H9 (cell line): ENCODE measurements at regions not wholly inside any gene's neighbourhood (a gene's known extent, or its start where the extent isn't known, plus 50 kb on each side); places are given as distances from the start of the nearest gene placed in this dataset.

ENCODE experiments used
- DNase-seq: peaks from one replicate; pipeline ENCODE4 v3.0.0-alpha.2; 2017
- H2AFZ ChIP-seq: one replicate; pipeline ENCODE4 v1.6.1; 2013; ENCODE audit warnings: mild to moderate bottlenecking, low read length, control low read depth, moderate library complexity
- H2AK5ac ChIP-seq: 2 replicates; pipeline ENCODE4 v1.6.1; 2013; ENCODE audit warnings: low read length, control low read depth, mixed read lengths; ENCODE audit not compliant: insufficient read length
- H2BK120ac ChIP-seq: one replicate; pipeline ENCODE4 v1.6.1; 2013; ENCODE audit warnings: low read depth, mild to moderate bottlenecking, low read length, control low read depth, inconsistent platforms; ENCODE audit not compliant: poor library complexity, severe bottlenecking
- H2BK12ac ChIP-seq: 2 replicates; pipeline ENCODE4 v1.6.1; 2013; ENCODE audit warnings: low read length, control low read depth, mixed read lengths, low read depth; ENCODE audit not compliant: insufficient read length
- H2BK15ac ChIP-seq: 2 replicates; pipeline ENCODE4 v1.6.1; 2013; ENCODE audit warnings: low read depth, low read length, control low read depth
- H2BK20ac ChIP-seq: one replicate; pipeline ENCODE4 v1.6.1; 2013; ENCODE audit warnings: low read depth, mild to moderate bottlenecking, low read length, control low read depth, inconsistent platforms; ENCODE audit not compliant: poor library complexity, severe bottlenecking
- H2BK5ac ChIP-seq: 2 replicates; pipeline ENCODE4 v1.6.1; 2013; ENCODE audit warnings: low read length, control low read depth, mixed read lengths; ENCODE audit not compliant: insufficient read length
- H3K14ac ChIP-seq: 2 replicates; pipeline ENCODE4 v1.6.1; 2013; ENCODE audit warnings: low read length, control low read depth; ENCODE audit not compliant: insufficient read depth
- H3K18ac ChIP-seq: 2 replicates; pipeline ENCODE4 v1.6.1; 2013; ENCODE audit warnings: low read depth, mild to moderate bottlenecking, mixed read lengths, low read length, control low read depth; ENCODE audit not compliant: insufficient read length
- H3K23ac ChIP-seq: 2 replicates; pipeline ENCODE4 v1.6.1; 2013; ENCODE audit warnings: low read length, control low read depth, mixed read lengths, low read depth; ENCODE audit not compliant: insufficient read length
- H3K23me2 ChIP-seq: 2 replicates; pipeline ENCODE4 v1.6.1; 2013; ENCODE audit warnings: low read depth, mild to moderate bottlenecking, mixed read lengths, low read length, control low read depth; ENCODE audit not compliant: insufficient read length, poor library complexity, severe bottlenecking
- H3K27ac ChIP-seq: 2 replicates; pipeline ENCODE4 v1.5.1; 2013; ENCODE audit warnings: low read length, control low read depth, mixed read lengths, low read depth; ENCODE audit not compliant: insufficient read length
- H3K27me3 ChIP-seq: 2 replicates; pipeline ENCODE4 v1.6.1; 2013; ENCODE audit warnings: low read length, control low read depth, inconsistent platforms; ENCODE audit not compliant: insufficient read depth
- H3K4ac ChIP-seq: 2 replicates; pipeline ENCODE4 v1.6.1; 2013; ENCODE audit warnings: low read depth, mild to moderate bottlenecking, control low read depth, inconsistent platforms, low read length, moderate library complexity
- H3K4me1 ChIP-seq: 2 replicates; pipeline ENCODE4 v1.6.1; 2013; ENCODE audit warnings: low read length, control low read depth, inconsistent platforms; ENCODE audit not compliant: insufficient read depth
- H3K4me2 ChIP-seq: 2 replicates; pipeline ENCODE4 v1.6.1; 2013; ENCODE audit warnings: low read length, control low read depth, mixed read lengths; ENCODE audit not compliant: insufficient read length, insufficient read depth
- H3K56ac ChIP-seq: 2 replicates; pipeline ENCODE4 v1.6.1; 2013; ENCODE audit warnings: low read depth, mild to moderate bottlenecking, mixed read lengths, low read length, control low read depth; ENCODE audit not compliant: insufficient read length
- H3K79me1 ChIP-seq: 2 replicates; pipeline ENCODE4 v1.6.1; 2013; ENCODE audit warnings: low read depth, mild to moderate bottlenecking, moderate library complexity, low read length, control low read depth, inconsistent platforms; ENCODE audit not compliant: insufficient read depth, poor library complexity, severe bottlenecking
- H3K79me2 ChIP-seq: 2 replicates; pipeline ENCODE4 v1.6.1; 2013; ENCODE audit warnings: low read length, control low read depth, inconsistent platforms; ENCODE audit not compliant: insufficient read depth
- H3K9ac ChIP-seq: 2 replicates; pipeline ENCODE4 v1.6.1; 2013; ENCODE audit warnings: low read length, control low read depth, mixed read lengths; ENCODE audit not compliant: insufficient read length; ENCODE audit errors: extremely low read depth
- H3K9me3 ChIP-seq: one replicate; pipeline ENCODE4 v1.6.1; 2013; ENCODE audit warnings: low read depth, low read length, inconsistent platforms; ENCODE audit not compliant: control insufficient read depth
- H3T11ph ChIP-seq: one replicate; pipeline ENCODE4 v1.6.1; 2013; ENCODE audit warnings: mild to moderate bottlenecking, low read length, control low read depth, inconsistent platforms
- H4K20me1 ChIP-seq: one replicate; pipeline ENCODE4 v1.6.1; 2013; ENCODE audit not compliant: control insufficient read depth, insufficient read length, insufficient read depth
- H4K5ac ChIP-seq: 2 replicates; pipeline ENCODE4 v1.6.1; 2013; ENCODE audit warnings: low read depth, mild to moderate bottlenecking, mixed read lengths, low read length, control low read depth; ENCODE audit not compliant: insufficient read length
- H4K8ac ChIP-seq: replicated peaks from 2 replicates; pipeline ENCODE4 v1.6.1; 2013; ENCODE audit warnings: low read length, control low read depth, mixed read lengths, low read depth; ENCODE audit not compliant: insufficient read length
- H4K91ac ChIP-seq: 2 replicates; pipeline ENCODE4 v1.6.1; 2013; ENCODE audit warnings: low read depth, mild to moderate bottlenecking, moderate library complexity, mixed read lengths, low read length, control low read depth; ENCODE audit not compliant: insufficient read length
- H3K27ac Mint-ChIP-seq, 3 experiments: 2 replicates in 2 of 3; 3 replicates in 1 of 3; pipeline ENCODE4 v1.8.0; 2020 to 2021; ENCODE audit warnings: mixed read lengths in 3 of 3, mild to moderate bottlenecking in 1 of 3, moderate library complexity in 1 of 3
- H3K27me3 Mint-ChIP-seq: 2 replicates; pipeline ENCODE4 v1.8.0; 2021; ENCODE audit warnings: low read depth, mild to moderate bottlenecking, moderate library complexity, mixed read lengths
- H3K36me3 Mint-ChIP-seq, 3 experiments: 2 replicates in 2 of 3; 3 replicates in 1 of 3; pipeline ENCODE4 v1.8.0; 2020 to 2021; ENCODE audit warnings: low read depth in 3 of 3, mixed read lengths in 3 of 3; ENCODE audit not compliant: insufficient read depth in 1 of 3
- H3K4me1 Mint-ChIP-seq, 2 experiments: 2 replicates each; pipeline ENCODE4 v1.8.0; 2020; ENCODE audit warnings: mixed read lengths in 2 of 2
- H3K4me3 Mint-ChIP-seq, 2 experiments: 2 replicates in 1 of 2; 3 replicates in 1 of 2; pipeline ENCODE4 v1.8.0; 2020 to 2021; ENCODE audit warnings: mild to moderate bottlenecking in 2 of 2, mixed read lengths in 2 of 2, moderate library complexity in 1 of 2
- H3K9me3 Mint-ChIP-seq, 2 experiments: 2 replicates in 1 of 2; 3 replicates in 1 of 2; pipeline ENCODE4 v1.8.0; 2020; ENCODE audit warnings: mild to moderate bottlenecking in 2 of 2, mixed read lengths in 2 of 2, moderate library complexity in 1 of 2
- CTCF ChIP-seq: fragments of 200-600 bp; sonication (generic); conservative IDR thresholded peaks from 3 replicates; pipeline ENCODE4 v1.8.0; 2021; ENCODE audit warnings: antibody characterized with exemption, mild to moderate bottlenecking
- WGBS: extraction: QIAGEN DNeasy Blood & Tissue Kit; methylation state at CpG from one replicate; pipeline ENCODE4 v1.1.7; 2013; ENCODE audit warnings: missing lambda C conversion rate, low lambda C conversion rate, mixed read lengths; ENCODE audit not compliant: insufficient read length; ENCODE audit errors: extremely low coverage; 5-methylcytosine and 5-hydroxymethylcytosine counted together

GRCh38 chr3:85180-85579 lies 111.4 kb upstream of the CHL1 start:
- no peak for DNase-seq
- H3K9me3 ChIP-seq: no peaks in the 10 kb centered on the region
- H3K36me3 Mint-ChIP-seq: no peaks in the 10 kb centered on the region

More at GRCh38 chr3:85180-85579, 111.4 kb upstream of the CHL1 start:
- H3K4me1 Mint-ChIP-seq: no peaks in the 10 kb centered on the region
- H3K9ac ChIP-seq: no peak overlapping the region
- TF ChIP-seq CTCF: no peak
- no peak overlapping the region for H4K91ac ChIP-seq
- H3K23ac ChIP-seq: no peak overlapping the region
- H2BK12ac ChIP-seq: no peak overlapping the region
- no peaks in the 10 kb centered on the region for H3K9me3 Mint-ChIP-seq
- H2AK5ac ChIP-seq: no peak overlapping the region
- no peak overlapping the region for H3K4me2 ChIP-seq
- H3K23me2 ChIP-seq: no peaks in the 10 kb centered on the region
- no peaks in the 10 kb centered on the region for H4K20me1 ChIP-seq
- no peak overlapping the region for H3K4ac ChIP-seq
- H3K27ac Mint-ChIP-seq: no peak overlapping the region
- no peak overlapping the region for H4K8ac ChIP-seq
- no peak overlapping the region for H2BK5ac ChIP-seq
- no peak overlapping the region for H2AFZ ChIP-seq
- H3K4me3 Mint-ChIP-seq: no peak overlapping the region
- no CpG with 5 or more reads among the region's 2 CpGs for WGBS
- no peak overlapping the region for H3K18ac ChIP-seq
- no peaks in the 10 kb centered on the region for H3K79me2 ChIP-seq
- H3K79me1 ChIP-seq: no peaks in the 10 kb centered on the region
- H3K27me3 Mint-ChIP-seq: no peaks in the 10 kb centered on the region
- H3K14ac ChIP-seq: no peak overlapping the region
- no peak overlapping the region for H3K27ac ChIP-seq
- no peak overlapping the region for H2BK15ac ChIP-seq
- no peak overlapping the region for H4K5ac ChIP-seq
- H3K56ac ChIP-seq: no peak overlapping the region
- H3K4me1 ChIP-seq: no peaks in the 10 kb centered on the region
- no peak overlapping the region for H3T11ph ChIP-seq
- no peaks in the 10 kb centered on the region for H3K27me3 ChIP-seq
- H2BK120ac ChIP-seq: no peak overlapping the region
- no peak overlapping the region for H2BK20ac ChIP-seq
